Activated CD8-positive, alpha-beta memory T cell treated with anti-CD3 and anti-CD28 coated beads, Interleukin-2, amount 50 U/mL, for 1 hour (primary cell): ENCODE measurements at regions not wholly inside any gene's neighbourhood (a gene's known extent, or its start where the extent isn't known, plus 50 kb on each side); places are given as distances from the start of the nearest gene placed in this dataset.
"Not testable (repeated sequence)": the region's sequence is repeated elsewhere in the genome, so short reads cannot be mapped to it uniquely, and the experiment has no call there.

Experiments
- DNase-seq: peaks from one replicate; pipeline ENCODE4 v3.0.0-alpha.2; 2020; ENCODE audit errors: extremely low read depth

GRCh38 chrX:38940547-38940946, 139.3 kb downstream of the MID1IP1 start:
- no peak for DNase-seq

- DNase-seq = no peak
Measured at GRCh38 chrX:38941675-38942074, 140.4 kb downstream of the MID1IP1 start.

GRCh38 chrX:38943120-38943519, 141.9 kb downstream of the MID1IP1 start:
- DNase-seq = no peak

GRCh38 chrX:38948046-38948445, 146.8 kb downstream of the MID1IP1 start:
- DNase-seq = no peak

GRCh38 chrX:38954520-38954919, 153.3 kb downstream of the MID1IP1 start:
- no peak for DNase-seq

- no peak for DNase-seq
Measured at GRCh38 chrX:38959736-38960135, 158.5 kb downstream of the MID1IP1 start.

GRCh38 chrX:38960137-38960536, 158.9 kb downstream of the MID1IP1 start:
- no peak for DNase-seq

- DNase-seq = no peak
Measured at GRCh38 chrX:38961936-38962335, 160.7 kb downstream of the MID1IP1 start.

- not testable (repeated sequence) for DNase-seq
Measured at GRCh38 chrX:38963244-38963643, 162.0 kb downstream of the MID1IP1 start.

GRCh38 chrX:38965888-38966287, 164.6 kb downstream of the MID1IP1 start:
- no peak for DNase-seq

GRCh38 chrX:38968344-38969216, 167.3 kb downstream of the MID1IP1 start:
- DNase-seq = no peak

- no peak for DNase-seq
Measured at GRCh38 chrX:38970074-38970473, 168.8 kb downstream of the MID1IP1 start.

- DNase-seq = no peak
Measured at GRCh38 chrX:38970845-38971244, 169.6 kb downstream of the MID1IP1 start.

- no peak for DNase-seq
Measured at GRCh38 chrX:38973322-38973721, 172.1 kb downstream of the MID1IP1 start.

GRCh38 chrX:38974542-38974941, 173.3 kb downstream of the MID1IP1 start:
- DNase-seq = no peak

- no peak for DNase-seq
Measured at GRCh38 chrX:38975368-38975942, 174.2 kb downstream of the MID1IP1 start.

GRCh38 chrX:38982370-38982769, 181.1 kb downstream of the MID1IP1 start:
- DNase-seq = no peak

- no peak for DNase-seq
Measured at GRCh38 chrX:38982843-38983242, 181.6 kb downstream of the MID1IP1 start.

- DNase-seq = no peak
Measured at GRCh38 chrX:38985375-38985774, 184.1 kb downstream of the MID1IP1 start.

GRCh38 chrX:38985945-38986344, 184.7 kb downstream of the MID1IP1 start:
- no peak for DNase-seq

GRCh38 chrX:38986586-38986985, 185.3 kb downstream of the MID1IP1 start:
- DNase-seq = no peak

GRCh38 chrX:38987198-38987651, 186.0 kb downstream of the MID1IP1 start:
- DNase-seq = no peak

- DNase-seq = no peak
Measured at GRCh38 chrX:38988301-38988700, 187.0 kb downstream of the MID1IP1 start.
